Activated CD4-positive, CD25-positive, alpha-beta regulatory T cell treated with anti-CD3 and anti-CD28 coated beads, Interleukin-2, amount 50 U/mL, for 16 hours (primary cell): ENCODE measurements at regions not wholly inside any gene's neighbourhood (a gene's known extent, or its start where the extent isn't known, plus 50 kb on each side); places are given as distances from the start of the nearest gene placed in this dataset.

Experiments used
- DNase-seq: peaks from one replicate; pipeline ENCODE4 v3.0.0-alpha.2; 2020; ENCODE audit warnings: low read depth, low spot score

DNA sequence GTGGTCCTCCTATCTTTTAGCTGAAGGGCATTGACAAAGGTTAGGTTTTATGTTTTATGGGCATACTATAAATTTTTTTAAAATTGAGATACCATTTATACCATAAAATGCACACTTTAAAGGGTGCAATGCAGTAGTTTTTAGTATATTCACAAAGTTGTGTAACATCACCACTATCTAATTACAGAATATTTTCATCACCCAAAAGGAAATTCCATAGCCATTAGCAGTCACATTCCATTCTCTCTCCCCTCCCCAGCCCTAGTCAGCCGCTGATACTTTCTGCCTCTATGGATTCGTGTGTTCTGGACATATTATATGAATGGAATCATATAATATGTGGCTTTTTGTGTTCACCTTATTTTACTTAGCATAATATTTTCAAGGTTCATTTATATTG lies 135.8 kb upstream of the B3GALT2 start:
- DNase-seq: no peak

DNA sequence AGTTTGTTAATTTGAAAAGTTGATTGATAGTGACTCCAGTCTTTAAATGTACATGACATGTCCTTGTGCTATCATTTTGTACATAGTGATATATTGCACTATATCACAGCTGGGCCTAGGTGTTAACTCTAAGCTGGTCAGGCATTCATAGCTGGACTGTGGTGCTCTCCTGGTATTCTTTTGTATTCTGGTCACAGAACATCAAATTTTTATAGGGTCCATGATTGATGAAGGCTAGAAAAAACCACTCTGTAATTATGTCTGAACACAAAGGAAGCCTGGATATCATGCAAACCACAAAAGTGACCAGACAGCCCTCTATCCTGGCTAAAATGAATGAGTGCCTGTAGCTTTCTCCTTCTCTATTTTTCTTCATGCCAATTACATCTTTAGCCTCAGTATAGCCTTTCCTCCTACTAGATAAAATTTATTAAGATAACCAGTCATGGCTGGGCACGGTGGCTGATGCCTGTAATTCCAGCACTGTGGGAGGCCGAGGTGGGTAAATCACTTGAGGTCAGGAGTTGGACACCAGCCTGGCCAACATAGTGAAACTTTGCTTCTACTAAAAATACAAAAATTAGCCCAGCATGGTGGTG lies 134.9 kb upstream of the B3GALT2 start:
- DNase-seq: no peak

DNA sequence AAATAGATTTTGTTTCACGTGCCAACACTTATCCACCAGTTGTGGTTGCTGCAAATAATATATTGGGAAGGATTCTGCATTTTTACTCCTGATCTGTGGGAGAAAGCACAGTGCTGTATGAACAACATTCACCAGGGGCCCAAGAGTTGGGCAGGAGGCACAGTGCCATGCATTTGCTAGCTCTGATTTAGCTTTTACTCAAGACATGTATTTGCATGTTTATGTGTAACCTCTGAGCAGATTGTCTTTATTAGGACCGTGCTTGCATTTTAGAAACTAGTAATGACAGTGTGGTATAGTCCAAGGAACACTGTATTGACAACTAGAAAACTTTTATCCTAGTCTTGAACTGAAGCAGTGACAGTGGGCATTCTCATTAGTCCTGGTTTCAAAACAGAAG lies 133.9 kb upstream of the B3GALT2 start:
- DNase-seq: no peak

DNA sequence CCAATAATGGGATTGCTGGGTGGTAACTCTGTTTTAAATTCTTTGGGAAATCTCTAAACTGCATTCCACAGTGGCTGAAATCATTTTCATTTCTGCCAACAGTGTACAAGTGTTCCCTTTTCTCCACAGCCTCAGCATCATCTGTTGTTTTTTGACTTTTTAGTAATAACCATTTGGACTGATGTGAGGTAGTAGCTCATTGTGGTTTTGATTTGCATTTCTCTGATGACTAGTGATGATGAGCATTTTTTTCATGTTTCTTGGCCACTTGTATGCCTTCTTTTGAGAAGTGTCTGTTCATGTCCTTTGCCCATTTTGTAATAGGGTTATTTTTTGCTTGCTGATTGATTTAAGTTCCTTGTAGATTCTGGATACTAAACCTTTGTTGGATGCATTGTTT lies 131.9 kb upstream of the B3GALT2 start:
- DNase-seq: no peak

DNA sequence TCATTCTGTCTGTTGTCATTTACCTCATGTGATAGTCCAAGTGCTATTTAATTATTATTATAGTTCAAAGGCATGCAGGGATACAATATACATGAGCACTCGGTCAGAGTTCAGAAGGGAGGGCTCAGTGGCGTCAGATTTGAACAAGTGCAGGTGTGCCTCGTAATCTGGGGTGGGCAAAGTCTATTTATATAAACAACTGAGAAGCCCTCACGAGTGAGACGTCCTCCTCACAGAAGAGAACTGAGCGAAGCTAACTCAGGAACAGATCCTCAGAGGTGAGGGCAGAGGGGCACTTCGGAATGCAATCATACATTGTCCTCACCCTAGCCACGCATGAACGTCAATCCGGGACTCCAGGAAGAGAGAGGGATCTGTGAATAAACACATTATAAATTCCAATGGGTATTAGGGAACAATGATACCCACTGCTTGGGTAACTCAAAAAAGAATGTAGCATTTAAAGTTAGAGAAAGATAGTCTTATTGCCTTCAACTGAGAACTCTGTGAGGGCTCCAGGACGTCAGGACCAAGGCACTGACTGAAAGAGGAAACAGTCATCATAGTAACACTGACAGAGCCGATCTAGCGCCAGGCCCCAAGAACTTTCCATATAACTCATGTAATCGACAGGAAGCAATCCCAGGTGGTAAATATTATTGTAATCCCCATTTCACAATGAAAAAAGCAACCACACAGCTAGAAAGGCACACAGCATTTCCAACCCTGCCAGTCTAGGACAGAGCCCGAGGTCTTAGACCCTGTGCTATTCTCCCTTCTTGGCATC lies 127.1 kb upstream of the B3GALT2 start:
- DNase-seq: no peak

DNA sequence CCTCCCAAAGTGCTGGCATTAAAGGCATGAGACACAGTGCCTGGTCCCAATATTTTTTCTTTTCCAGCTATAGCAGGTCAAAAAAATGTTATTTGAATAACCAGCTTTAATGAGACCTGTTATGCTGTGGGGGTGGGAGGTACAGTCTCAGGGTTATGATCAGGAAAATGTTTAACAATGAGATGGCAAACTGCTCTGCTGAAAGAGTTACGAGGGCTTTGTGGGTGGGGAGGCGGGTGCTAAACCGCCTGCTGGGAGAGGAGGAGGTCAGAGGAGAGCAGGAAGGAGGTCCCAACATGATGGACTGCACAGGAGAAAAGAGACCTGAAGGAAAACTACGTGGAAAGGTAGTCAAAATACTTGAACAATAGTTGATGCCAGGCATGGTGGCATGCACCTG lies 126.0 kb upstream of the B3GALT2 start:
- no peak for DNase-seq

DNA sequence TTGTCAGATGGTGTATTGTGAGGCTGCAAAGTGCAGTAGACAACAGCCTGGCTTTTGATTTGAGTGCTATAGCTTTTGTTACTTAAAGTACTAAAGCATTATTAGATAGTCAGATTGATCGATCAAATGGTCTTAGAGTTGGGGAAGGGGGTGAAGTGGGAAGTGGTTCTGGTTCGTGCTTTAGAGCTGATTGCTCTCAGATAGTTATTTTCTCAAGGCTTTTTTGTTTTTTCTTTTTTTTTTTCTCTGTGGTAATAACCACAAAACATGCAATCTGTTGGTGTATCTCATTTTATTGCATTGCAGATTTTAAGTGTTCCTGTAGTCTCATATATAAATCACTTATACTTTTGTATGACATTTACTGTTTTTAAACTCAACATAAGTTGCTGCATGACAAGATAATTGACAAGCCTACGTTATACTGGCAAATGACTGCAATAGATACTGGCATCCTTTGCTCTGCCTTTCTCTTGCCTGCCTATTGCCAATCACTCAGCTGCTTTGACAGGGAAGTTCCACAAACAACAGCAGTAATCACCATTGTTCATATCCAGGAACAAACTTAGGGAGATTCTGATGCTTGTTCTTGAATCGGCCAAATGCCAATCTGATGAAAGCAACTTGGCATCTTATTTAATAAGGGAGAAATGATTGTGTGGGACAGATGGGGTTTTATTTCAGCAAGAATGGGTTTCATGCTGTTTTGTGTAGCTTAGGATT lies 125.0 kb upstream of the B3GALT2 start:
- DNase-seq: no peak

DNA sequence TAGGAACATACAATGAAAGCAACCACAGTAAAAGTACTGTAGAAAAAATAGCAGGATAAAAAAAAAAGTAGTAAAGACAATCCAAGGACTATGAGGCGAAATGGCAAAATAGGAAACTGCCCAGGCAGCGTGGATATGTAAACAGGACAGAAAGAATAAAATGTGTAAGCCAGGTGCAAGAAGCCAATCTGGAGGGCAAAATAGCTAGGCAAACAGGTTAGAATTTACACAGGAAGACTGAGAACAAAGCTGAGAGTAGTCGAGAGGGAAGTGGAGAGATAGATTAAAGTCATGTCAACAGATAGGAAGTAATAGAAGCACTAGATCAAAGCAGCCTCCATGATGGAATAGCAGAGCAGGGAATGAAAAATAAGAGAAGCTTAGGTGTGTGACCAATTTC lies 124.2 kb upstream of the B3GALT2 start:
- no peak for DNase-seq

DNA sequence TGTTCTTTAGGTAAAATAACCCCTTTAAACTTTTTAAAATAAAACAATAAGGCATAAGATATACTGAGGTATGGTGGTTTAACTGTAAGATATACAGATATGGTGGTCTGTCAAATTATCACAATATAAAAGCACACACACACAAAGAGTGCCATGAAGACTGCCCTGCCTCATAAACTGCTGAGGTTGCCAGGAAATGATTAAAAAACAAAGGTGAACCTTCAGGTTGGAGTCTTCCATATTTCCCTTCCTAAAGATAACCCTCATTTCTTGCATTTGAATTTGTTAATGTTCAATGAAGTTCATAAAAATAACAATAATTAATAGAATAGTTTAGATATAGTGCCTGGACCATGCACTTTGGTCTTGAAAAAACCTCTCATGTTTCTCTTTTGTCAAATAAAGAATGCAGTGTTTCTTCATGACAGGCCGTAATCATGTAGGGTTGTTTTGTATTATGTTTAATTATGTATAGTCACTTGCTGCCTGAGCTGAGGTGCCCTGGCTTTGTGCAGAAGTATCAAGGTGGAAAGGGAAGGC lies 123.6 kb upstream of the B3GALT2 start:
- DNase-seq: no peak

DNA sequence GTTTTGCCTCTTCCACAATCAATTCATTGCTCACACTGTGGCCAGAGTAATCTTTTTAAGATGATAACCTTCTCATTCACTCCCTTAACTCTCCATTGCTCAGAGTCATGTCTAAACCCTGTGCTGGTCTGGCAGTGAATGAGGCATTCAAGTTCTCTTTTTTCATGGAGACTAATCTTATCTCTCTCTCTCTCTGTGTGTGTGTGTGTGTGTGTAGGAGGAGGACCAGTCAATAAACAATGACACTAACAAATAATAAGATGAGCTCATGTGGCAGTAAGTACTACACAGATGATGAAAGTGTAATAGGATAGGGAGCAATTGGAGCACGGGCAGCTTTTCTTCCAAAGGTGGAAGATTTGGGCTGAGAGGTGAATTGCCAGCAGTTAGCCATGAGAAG lies 122.0 kb upstream of the B3GALT2 start:
- no peak for DNase-seq

DNA sequence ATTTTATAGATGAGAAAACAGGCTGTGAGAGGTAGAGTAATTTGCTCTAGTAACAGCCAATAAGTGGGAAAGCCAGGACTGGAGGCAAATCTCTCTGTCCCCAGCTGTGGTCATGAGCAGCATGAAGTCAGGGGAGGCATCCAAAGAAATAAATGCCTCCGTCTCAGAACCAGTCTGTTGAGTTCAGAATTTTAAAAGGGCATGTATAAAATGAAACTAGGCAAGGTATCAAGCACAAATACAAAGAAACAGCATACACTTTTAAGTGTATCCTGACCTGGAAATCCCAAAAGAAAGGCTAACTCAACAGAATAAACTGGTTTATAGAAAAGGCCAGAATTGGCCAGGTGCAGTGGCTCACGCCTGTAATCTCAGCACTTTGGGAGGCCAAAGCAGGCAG lies 120.0 kb upstream of the B3GALT2 start:
- no peak for DNase-seq
